NCI-H2107 (cell line): ENCODE measurements at regions not wholly inside any gene's neighbourhood (a gene's known extent, or its start where the extent isn't known, plus 50 kb on each side); places are given as distances from the start of the nearest gene placed in this dataset.
"Not testable (repeated sequence)": the region's sequence is repeated elsewhere in the genome, so short reads cannot be mapped to it uniquely, and the experiment has no call there.

Experiments
- DNase-seq: peaks from one replicate; lab custom pipeline; 2025; lab: John Stamatoyannopoulos, UW

DNA sequence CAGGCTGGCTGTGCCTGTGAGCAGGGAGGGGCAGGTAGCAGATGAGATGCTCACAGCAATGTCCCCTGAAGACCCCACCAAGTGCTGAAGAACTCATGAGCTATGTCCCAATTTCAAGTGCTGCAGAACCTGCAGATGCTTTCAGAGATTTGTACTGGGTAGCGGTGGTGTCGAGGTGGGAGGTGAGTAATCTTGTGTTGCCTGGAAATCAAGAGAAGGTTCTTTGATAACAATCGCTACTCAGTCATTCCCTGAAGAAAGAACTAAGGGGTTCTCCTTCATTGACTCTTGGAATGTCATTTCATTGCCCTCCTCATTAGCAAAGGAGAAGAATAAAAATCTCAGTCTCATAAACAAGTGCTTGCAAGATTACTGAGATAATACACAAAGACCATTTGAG is 246.4 kb downstream of the EMX2 start:
- no peak for DNase-seq

- DNase-seq, result no peak
Observed at GRCh38 chr10:117790179-117790578, 247.6 kb downstream of the EMX2 start.

DNA sequence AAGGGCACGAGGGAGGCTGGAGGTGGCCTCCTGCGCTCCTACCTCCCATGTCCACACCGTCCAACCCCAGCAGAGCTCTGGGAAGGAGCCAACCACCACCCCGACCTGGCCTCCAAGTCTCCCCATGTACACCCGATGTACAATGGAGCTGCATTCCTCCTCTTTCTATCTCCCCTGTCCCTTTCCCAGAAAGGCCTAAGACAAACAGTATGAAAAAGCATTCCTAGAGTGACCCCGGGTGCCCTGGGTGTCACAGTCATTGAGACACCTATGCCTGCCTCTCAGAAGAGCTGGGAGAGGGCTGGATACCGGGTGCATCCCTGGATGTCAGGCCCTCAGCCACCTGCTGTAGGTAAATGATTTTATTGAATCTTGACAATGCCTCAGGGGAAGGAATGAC is 248.1 kb downstream of the EMX2 start:
- DNase-seq, result no peak

DNA sequence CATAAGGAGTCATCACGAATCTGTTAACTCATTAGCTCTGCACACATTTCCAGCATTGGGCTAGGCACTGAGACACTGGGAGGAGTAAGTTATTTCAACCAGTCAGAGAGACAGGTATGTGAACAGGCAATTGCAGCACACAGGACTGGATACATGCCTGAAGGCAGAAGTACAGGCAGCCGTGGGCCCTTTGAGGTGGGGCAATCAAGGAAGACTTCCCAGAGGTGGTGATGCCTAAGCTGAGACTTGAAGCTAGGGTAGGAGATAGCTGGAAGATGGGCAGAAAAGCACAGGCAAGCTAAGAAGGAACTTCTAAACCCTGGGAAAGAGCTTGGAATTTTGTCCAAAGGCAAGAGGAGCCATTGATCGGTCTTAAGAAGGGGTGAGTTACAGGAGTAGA is 249.7 kb downstream of the EMX2 start:
- no peak for DNase-seq

DNA sequence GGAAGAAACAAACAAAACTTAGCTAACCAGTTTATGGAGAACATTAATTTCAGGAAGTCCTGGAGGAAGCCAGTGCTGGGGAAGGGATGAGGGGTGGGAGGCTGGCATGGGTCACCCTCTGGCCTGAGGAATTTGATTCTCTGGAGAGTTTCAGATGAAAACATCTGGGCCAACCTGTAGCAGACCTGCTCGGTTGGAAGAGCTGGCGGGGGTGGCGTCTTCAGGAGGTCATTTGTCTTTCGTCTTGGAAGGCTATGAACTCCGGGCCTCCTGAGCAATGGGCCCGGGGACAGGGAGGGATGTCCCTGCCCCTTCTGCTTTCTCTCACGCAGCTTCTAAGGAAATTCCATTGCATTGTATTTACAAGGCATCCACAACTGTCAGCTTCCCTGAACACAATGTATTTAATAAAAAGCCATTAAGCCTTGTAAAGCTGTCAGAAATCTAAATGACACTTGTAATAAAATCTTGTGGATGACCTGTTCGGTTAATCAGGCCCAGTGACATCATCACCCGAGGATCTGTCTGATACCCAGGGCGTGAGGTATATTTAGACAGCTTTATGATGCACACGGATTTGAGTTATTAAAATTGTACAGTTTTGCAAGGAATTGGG is 250.5 kb downstream of the RAB11FIP2 start:
- no peak for DNase-seq

DNA sequence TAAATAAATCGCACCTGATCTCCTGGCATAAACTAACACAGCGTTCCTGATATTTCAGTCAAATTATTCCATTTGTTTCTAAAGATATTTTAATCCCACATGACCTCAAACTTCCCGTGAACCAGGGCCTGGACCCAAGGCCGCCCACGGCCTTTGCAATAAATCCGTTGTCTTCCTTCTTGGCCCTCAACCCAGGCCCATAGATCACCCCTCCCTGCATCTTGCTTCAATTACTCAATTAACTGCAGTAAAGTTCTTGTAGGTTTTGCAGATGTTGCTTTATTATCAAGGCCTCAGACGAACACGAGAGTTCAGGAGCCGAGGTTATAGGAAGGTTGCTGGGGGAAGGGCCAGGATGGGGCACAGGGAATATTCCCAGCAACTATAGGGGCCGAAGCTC is 249.4 kb downstream of the RAB11FIP2 start:
- DNase-seq, result no peak

DNA sequence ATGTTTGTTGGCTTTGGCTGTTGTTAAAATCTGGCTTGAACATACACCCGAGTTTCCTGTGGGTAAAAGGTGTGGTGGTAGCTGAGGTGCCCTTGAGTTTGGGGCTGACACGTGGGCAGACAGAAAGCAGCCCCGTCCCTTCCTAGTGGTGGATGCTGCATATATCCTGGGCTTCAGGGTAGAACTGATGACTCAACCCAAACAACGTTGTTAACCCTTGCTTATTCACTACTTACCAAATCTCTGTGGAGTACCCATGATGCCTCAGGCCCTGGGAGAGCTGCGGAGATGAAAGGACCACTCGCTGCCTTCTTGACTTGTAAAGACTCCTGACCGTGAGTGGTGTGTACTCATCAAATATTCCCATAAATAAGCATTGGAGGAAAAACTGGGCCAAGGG is 245.1 kb downstream of the RAB11FIP2 start:
- DNase-seq, result no peak

DNA sequence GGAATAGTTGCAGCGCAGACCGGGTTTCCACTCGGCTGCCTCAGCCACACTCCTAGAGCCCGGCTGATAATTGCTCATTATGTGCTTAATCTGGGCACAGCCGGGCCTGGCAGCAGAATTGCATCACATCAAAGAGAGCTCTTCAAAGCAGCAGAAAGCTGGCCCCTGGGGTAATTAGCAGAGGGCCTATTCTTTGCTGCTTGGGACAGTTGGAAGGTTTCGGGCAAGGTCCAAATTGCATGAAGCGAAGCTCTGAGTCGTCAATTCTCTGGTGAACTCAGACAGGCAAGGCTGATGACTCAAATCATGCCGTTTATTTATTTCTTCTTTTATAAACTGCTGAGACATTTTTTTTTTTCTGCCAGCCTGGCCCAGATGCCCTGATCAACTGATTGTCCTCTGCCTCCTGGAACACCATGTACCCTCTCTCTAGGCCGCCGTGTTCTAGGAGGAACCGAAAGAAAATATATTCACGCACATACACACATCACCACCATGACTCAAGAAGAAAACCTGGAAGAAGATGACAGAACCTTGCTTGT is 242.2 kb downstream of the RAB11FIP2 start:
- DNase-seq, result no peak

DNA sequence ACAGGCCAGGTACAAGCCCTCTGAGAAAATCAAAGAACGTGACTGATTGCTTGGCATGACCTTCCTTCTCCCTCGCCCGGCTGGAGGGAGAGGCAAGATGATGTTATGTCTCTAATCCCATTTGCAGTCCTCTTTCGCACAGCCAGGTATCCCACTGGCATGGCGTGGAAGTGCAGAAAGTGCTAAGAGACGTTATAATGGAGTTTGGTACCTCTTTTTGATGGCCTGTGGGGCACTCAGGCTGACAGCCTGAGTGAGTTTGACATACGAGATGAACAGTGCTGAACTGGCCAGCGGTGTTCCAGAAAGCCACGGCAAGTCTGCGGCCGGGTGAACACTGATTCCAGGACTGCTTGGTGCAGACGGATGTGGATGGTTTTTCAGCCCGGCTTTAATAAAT is 241.6 kb downstream of the RAB11FIP2 start:
- no peak for DNase-seq

GRCh38 chr10:117807441-117807840 is 239.3 kb downstream of the RAB11FIP2 start:
- no peak for DNase-seq

- not testable (repeated sequence) for DNase-seq
Observed at GRCh38 chr10:117815816-117816215, 230.9 kb downstream of the RAB11FIP2 start.

DNA sequence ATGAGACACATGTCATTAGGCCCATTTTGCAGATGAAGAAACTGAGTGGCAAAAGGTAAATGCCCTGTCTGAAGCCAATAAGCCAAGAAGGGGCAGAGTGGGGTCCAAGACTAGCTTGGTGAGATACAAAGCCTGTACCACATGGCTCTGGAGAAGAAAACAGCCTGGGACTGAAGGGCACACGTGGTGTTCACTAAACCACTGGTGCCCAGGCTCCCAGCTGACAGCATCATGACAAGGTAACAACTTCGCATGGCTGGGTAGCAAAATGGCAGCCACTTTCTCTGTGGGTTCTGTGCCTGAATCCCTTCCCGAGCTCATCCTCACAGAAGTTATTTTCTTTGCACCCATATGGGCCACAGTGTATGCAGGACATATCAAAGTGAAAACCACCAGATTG is 229.6 kb downstream of the RAB11FIP2 start:
- DNase-seq, result no peak

DNA sequence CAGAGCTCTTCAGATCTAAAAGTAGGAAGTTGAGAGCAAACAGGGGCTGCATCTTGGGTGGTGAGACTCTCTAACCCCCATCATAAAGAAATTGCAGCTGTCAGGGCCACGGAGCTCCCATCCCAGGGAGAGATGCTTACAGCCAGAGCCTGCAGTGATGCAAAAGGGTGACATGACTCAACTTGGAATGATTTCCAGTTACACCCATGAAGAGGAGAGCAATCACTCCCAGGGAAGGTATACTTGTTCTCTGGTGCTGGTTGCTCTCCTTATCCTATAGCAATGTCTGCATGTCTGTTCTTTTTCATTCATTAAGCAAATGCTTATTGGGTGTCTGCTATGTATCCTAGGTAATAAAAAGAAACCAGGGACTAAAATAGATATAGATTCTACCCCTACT is 228.0 kb downstream of the RAB11FIP2 start:
- no peak for DNase-seq

- DNase-seq, result no peak
Observed at GRCh38 chr10:117819304-117819703, 227.4 kb downstream of the RAB11FIP2 start.

GRCh38 chr10:117823980-117824379 is 222.8 kb downstream of the RAB11FIP2 start:
- DNase-seq, result no peak

GRCh38 chr10:117830205-117830604 is 216.5 kb downstream of the RAB11FIP2 start:
- no peak for DNase-seq

GRCh38 chr10:117830787-117831212 is 215.9 kb downstream of the RAB11FIP2 start:
- DNase-seq, result peak; percentile 10

DNA sequence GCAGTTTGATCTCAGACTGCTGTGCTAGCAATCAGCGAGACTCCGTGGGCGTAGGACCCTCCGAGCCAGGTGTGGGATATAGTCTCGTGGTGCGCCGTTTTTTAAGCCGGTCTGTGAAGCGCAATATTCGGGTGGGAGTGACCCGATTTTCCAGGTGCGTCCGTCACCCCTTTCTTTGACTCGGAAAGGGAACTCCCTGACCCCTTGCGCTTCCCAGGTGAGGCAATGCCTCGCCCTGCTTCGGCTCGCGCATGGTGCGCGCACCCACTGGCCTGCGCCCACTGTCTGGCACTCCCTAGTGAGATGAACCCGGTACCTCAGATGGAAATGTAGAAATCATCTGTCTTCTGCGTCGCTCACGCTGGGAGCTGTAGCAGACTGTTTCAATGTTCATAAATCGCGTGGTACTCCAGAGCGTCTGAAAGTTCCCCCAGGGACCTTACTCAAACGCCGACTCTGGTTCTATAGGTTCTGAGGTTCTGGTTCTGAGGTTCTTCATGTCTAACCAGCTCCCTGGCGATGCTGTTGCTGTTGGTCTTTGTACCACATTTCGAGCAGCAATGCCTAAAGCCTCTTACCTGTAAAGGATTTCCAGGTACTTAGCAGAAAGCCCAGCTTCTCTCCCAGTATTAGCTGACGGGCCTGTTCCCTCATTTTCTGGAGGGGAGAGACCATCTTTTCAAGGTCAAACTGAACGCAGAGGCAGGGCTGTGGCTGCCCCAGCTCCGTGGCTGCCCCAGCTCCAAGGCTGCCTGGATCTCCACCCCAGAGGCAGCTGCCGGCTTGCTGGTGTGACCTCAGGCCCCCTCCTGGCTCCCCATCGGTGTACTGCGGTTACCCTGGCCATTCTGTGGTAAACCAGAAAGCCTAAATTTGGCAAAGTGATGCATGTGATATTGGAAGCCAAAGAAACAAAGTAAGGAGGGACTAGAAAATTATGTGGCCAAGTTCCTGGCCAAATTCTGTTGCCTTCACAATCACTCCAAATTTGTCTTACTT is 207.9 kb downstream of the RAB11FIP2 start:
- DNase-seq, result not testable (repeated sequence)

DNA sequence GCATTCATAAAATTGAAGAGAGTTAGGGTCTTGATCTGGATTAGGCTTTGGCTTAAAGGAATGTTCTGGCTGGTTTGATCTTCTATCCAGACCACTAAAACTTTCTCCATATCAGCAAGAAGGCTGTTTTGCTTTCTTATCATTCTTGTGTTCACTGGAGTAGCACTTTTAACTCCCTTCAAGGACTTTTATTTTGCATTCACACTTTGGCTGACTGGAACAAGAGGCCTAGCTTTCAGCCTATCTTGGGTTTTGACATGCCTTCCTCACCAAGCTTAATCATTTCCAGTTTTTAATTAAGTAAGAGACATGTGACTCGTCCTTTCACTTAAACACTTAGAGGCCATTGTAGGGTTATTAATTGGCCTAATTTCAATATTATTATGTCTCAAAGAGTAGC is 190.3 kb downstream of the RAB11FIP2 start:
- not testable (repeated sequence) for DNase-seq

DNA sequence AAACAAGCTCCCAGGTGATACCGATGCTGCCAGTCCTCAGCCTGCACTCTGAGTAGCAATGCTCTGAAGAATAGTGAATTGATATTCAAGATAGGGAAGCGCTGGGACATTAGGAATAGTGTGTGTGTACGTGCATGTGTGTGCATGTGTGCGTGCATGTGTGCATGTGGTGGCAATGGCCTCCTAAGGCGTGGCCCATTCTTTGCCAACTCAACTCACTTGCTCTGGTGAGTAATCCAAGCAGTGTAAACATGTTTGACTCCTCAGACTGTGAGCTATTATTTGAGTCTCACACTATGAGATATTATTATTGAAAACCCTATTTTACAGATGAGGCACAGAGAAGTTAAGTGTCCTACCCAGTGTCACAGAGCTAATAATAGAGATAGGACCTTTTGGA is 186.6 kb downstream of the RAB11FIP2 start:
- DNase-seq, result no peak

DNA sequence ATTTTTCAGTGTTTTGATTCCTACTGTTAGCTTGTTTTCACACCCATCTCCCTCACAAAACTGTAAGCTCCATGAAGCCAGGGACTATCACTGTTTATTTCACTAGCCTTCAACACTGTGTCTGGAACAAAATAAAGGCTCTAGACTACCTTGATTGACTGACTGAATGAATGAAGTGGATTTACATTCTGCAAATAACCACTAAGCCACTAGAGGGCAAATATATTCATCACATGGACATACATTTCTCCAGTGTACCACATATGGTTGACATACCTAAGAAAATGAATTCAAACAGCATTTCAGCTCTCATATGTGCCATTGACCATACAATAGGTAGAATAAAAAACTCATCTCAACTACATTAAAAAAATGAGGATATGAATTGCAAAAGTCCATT is 185.9 kb downstream of the RAB11FIP2 start:
- no peak for DNase-seq

- no peak for DNase-seq
Observed at GRCh38 chr10:117861329-117861728, 185.4 kb downstream of the RAB11FIP2 start.

- DNase-seq, result no peak
Observed at GRCh38 chr10:117863771-117864170, 183.0 kb downstream of the RAB11FIP2 start.
